Activated CD4-positive, alpha-beta memory T cell treated with anti-CD3 and anti-CD28 coated beads for 36 hours (primary cell): ENCODE measurements at regions not wholly inside any gene's neighbourhood (a gene's known extent, or its start where the extent isn't known, plus 50 kb on each side); places are given as distances from the start of the nearest gene placed in this dataset.

ENCODE experiments used
- CTCF ChIA-PET: fragments of 350-600 bp; sonication (Branson Sonifier 250); formaldehyde crosslinking; loops from one replicate; lab custom pipeline; 2021; ENCODE audit warnings: antibody characterized with exemption, inconsistent platforms; lab: Charles Lee
- POLR2A ChIA-PET: fragments of 350-600 bp; sonication (Branson Sonifier 250); formaldehyde crosslinking; loops from one replicate; lab custom pipeline; 2021; ENCODE audit warnings: antibody characterized with exemption; lab: Charles Lee
- DNase-seq: peaks from one replicate; pipeline ENCODE4 v3.0.0-alpha.2; 2020
- H3K27ac Mint-ChIP-seq: one replicate; pipeline ENCODE4 v1.8.0; 2021; ENCODE audit warnings: mixed read lengths
- H3K27me3 Mint-ChIP-seq: one replicate; pipeline ENCODE4 v1.8.0; 2021; ENCODE audit warnings: mixed read lengths
- H3K36me3 Mint-ChIP-seq: one replicate; pipeline ENCODE4 v1.8.0; 2021; ENCODE audit warnings: mixed read lengths
- H3K4me1 Mint-ChIP-seq: one replicate; pipeline ENCODE4 v1.8.0; 2021; ENCODE audit warnings: low read depth, mixed read lengths
- H3K4me3 Mint-ChIP-seq: one replicate; pipeline ENCODE4 v1.8.0; 2021; ENCODE audit warnings: mild to moderate bottlenecking, mixed read lengths
- H3K9me3 Mint-ChIP-seq: one replicate; pipeline ENCODE4 v1.8.0; 2021; ENCODE audit warnings: mixed read lengths
- intact Hi-C: fragments of 100-400 bp; cut with micrococcal nuclease; formaldehyde crosslinking; loops from one replicate; pipeline ENCODE4 v1.15.1; 2023

DNA sequence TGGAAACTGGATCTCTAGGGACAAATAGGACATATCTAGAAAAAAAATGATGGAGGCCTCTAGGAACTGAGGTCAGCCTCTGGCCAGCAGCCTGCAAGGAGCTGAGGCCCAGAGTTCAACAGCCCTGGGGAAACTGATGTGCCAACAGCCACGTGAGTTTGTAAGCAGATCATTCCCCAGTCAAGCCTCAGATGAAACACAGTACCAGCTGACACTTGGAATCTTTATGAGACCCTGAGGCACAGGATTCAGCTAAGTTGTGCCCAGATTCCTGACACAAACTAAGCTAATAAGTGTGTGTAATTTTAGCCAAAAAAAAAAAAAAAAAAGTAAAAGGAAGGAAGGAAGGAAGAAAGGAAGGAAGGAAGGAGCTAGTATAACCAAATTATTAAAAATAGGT, 1059.8 kb upstream of the MAP3K7 start:
- POLR2A ChIA-PET: no interaction called here
- Mint-ChIP-seq H3K9me3 (peaks cover 5% of the 10 kb centered on the region), H3K4me3 (no peak overlapping the region), H3K4me1 (no peaks in the 10 kb centered on the region), H3K27me3 (no peaks in the 10 kb centered on the region), H3K27ac (no peak overlapping the region), H3K36me3 (no peaks in the 10 kb centered on the region)
- DNase-seq: no peak
- intact Hi-C loops: no loop called here
- CTCF ChIA-PET: no interaction called here

DNA sequence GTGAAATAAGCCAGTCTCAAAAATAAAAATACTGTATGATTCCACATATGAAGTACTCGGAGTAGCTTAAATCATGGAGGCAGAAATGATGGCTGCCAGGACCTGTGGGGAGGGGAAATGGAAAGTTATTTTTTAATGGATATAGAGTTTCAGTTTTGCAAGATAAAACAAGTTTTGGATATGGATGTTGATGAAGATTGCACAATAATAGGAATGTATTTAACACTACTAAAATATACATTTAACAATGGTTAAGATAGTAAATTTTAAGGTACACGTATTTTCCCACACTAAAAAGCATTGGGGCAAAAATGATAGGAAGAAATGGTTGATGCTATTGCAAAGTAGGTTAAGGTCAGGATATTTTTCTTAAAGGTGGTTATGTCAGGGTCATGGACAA, 1058.9 kb upstream of the MAP3K7 start:
- no peaks in the 10 kb centered on the region for H3K27me3 Mint-ChIP-seq

DNA sequence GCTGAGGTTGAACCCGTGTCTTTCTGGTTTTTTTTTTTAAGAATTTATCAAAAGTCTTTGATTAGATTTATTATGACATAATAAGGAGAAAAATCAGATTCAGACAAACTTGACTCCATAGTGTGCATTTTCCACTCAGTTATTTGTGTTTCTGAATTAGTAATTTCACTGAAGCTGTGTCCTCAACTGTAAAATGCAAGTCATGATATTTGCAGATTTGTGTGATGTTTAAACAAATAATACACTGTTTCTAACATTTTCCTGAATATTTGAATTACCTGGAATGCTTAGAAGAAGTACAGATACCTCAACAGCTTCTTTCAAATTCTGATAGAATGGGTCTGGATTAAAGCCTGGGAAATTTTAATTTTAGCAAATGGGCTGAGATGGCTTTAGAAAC, 1050.3 kb upstream of the MAP3K7 start:
- CTCF ChIA-PET: no interaction called here
- intact Hi-C loops: no loop called here

More for the DNA sequence above, 1058.9 kb upstream of the MAP3K7 start:
- Mint-ChIP-seq H3K9me3 (peaks cover 5% of the 10 kb centered on the region), H3K4me3 (no peak overlapping the region), H3K4me1 (no peaks in the 10 kb centered on the region), H3K27ac (no peak overlapping the region), H3K36me3 (no peaks in the 10 kb centered on the region)
- no peak for DNase-seq
- ChIA-PET CTCF (no interaction called here), POLR2A (no interaction called here)
- intact Hi-C loops: no loop called here

DNA sequence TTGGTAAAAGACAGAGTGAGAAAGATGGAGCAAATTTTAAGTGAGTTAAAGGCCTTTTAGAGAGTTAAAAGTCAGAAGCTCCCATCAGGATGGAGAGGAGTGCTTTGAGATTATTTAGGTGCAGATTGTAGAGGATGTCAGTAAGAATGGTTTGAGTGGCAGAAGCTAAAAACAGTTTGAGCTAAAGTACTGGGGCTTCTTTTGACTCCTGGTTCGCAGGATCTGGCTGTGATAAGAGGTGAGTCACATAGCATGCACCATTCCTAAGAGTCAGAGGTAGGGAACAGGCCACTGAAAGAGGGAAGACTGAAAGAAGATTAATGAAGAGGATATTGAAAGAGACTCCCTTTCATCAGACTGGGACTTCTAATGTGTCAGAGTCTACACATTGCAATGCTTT, 1047.9 kb upstream of the MAP3K7 start:
- Mint-ChIP-seq H3K4me3 (no peak overlapping the region), H3K4me1 (no peaks in the 10 kb centered on the region), H3K27me3 (no peaks in the 10 kb centered on the region), H3K27ac (no peak overlapping the region), H3K9me3 (peaks cover 3% of the 10 kb centered on the region), H3K36me3 (no peaks in the 10 kb centered on the region)
- CTCF ChIA-PET: no interaction called here
- POLR2A ChIA-PET: no interaction called here
- no peak for DNase-seq
- intact Hi-C loops: no loop called here

More for the DNA sequence above, 1050.3 kb upstream of the MAP3K7 start:
- Mint-ChIP-seq H3K9me3 (no peaks in the 10 kb centered on the region), H3K4me1 (no peaks in the 10 kb centered on the region), H3K36me3 (no peaks in the 10 kb centered on the region), H3K4me3 (no peak overlapping the region), H3K27me3 (no peaks in the 10 kb centered on the region), H3K27ac (no peak overlapping the region)
- no peak for DNase-seq
- POLR2A ChIA-PET: no interaction called here

DNA sequence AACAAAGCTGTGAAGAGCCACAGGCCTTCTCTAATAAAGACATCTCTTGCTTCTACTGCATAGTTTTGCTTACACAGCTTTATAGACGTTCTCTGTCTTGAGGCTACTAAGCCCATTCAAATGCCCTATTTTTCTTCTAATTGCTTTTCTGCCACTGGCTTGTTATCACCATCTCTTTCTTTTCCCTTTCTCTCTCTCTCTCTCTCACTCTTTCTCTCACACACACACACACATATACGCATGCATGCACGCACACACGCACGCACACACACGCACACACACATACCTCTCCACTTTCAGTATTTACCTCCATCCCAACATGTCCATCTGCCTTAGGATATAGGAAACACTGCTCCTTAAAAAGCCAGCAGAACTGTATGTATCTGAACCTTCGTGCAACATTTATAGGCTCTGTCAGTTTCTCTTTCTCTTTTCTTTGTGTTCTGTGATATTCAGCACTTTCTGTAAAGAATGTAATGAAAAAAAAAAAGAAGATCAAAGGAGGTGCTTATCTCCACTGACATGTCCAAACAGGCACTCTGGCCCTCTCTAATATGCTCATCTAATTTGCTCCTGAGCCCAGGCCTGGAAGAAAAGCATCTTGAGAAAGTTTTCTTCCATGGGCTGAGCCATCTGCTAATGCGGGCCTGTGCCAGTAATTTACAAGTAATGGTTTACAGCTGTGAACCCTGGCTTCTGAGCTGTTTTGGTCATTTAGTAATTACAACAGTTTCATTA, 1046.7 kb upstream of the MAP3K7 start:
- no peaks in the 10 kb centered on the region for H3K4me1 Mint-ChIP-seq
- H3K27me3 Mint-ChIP-seq: no peaks in the 10 kb centered on the region
- CTCF ChIA-PET: no interaction called here
- no peak for DNase-seq
- no peaks in the 10 kb centered on the region for H3K36me3 Mint-ChIP-seq
- H3K9me3 Mint-ChIP-seq: peaks cover 3% of the 10 kb centered on the region
- intact Hi-C loops: no loop called here
- POLR2A ChIA-PET: no interaction called here
- no peak overlapping the region for H3K27ac Mint-ChIP-seq
- no peak overlapping the region for H3K4me3 Mint-ChIP-seq

DNA sequence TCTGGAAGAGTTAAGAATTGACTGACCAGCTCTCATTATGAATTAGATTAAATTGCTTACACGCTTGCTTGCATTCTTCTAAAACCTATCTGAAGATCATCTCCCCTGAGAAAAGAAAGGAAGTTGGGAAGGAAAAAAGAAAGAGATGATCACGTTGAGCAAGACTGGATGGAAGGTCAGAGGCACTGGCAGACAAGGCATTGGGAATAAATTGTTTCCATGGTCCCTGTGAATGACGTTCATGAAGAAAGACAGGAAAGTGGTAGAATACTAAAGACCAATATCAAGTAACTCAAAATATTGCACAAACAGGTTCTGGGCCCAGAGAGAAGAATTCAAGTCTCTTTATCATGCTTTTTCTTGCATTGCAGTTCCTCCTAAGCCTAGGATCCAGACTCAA, 1045.4 kb upstream of the MAP3K7 start:
- POLR2A ChIA-PET: no interaction called here
- H3K27me3 Mint-ChIP-seq: no peaks in the 10 kb centered on the region
- intact Hi-C loops: no loop called here
- no peaks in the 10 kb centered on the region for H3K4me1 Mint-ChIP-seq
- CTCF ChIA-PET: no interaction called here
- peaks cover 3% of the 10 kb centered on the region for H3K9me3 Mint-ChIP-seq
- DNase-seq: no peak
- no peak overlapping the region for H3K27ac Mint-ChIP-seq
- H3K4me3 Mint-ChIP-seq: no peak overlapping the region
- H3K36me3 Mint-ChIP-seq: no peaks in the 10 kb centered on the region

DNA sequence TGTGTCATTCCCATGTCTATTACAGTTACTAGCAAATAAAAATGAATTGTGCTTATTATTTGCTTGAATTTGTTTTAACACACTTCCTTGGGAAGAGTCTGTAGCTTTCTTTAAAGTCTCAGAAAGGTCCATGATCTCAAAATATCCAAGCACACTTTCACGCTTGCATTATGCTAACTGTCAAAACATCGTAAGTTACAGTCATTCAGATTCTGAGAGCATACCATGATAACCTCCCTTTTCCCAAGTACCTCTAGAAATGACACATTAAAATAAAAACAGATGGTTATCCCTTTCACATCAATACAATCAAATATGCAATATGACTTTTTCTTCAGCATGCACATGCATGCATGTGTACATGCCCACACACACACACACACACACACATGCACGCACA, 1044.4 kb upstream of the MAP3K7 start:
- Mint-ChIP-seq H3K27me3 (no peaks in the 10 kb centered on the region), H3K27ac (no peak overlapping the region), H3K4me3 (no peak overlapping the region), H3K4me1 (no peaks in the 10 kb centered on the region), H3K9me3 (peaks cover 3% of the 10 kb centered on the region), H3K36me3 (no peaks in the 10 kb centered on the region)
- intact Hi-C loops: no loop called here
- ChIA-PET POLR2A (no interaction called here), CTCF (no interaction called here)
- no peak for DNase-seq

DNA sequence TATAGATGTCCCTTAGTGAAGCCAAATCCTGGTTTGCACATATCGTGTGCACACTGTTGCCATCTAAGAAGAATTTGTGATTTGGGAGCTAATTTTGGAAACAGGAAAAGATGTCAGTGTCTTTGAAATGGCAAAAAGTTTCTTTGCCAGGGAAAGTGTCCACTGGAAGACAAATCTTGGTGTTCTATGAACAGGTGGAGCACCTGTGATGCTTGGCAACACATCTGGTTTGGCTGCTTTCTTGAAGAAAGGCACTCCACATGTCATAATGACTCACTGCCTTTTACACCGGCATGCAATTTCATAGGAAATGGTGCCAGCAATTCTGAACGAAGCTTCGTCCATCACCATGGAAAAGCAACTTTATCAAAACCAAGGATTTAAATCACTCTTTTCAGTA, 1040.0 kb upstream of the MAP3K7 start:
- Mint-ChIP-seq H3K4me3 (no peak overlapping the region), H3K36me3 (no peaks in the 10 kb centered on the region), H3K27ac (no peak overlapping the region), H3K4me1 (no peaks in the 10 kb centered on the region), H3K27me3 (no peaks in the 10 kb centered on the region), H3K9me3 (peaks cover 3% of the 10 kb centered on the region)
- no peak for DNase-seq
- ChIA-PET POLR2A (interaction anchor here (0.6 kb wide), 1 partner anchor 59 kb away, joined by 4 read pairs; no protein-coding TSS in a partner anchor), CTCF (no interaction called here)
- intact Hi-C loops: no loop called here

DNA sequence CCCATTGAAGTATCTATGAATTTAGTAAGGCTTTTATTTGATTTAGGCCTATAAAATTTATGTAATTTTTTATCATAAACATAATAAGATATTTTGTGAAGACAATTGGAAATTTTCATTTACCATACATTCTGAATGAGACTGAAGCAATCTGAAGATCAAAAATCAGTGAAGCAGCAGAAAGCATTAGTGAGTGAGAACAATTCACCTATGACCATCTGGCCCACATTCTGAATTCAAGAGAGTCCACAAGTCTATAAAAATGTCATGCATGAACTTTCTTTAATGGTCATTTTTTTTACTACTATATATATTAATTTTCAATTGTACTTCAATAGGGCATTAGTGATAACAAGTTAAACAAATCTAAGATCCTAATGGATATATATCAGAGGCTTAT, 1026.6 kb upstream of the MAP3K7 start:
- POLR2A ChIA-PET: no interaction called here
- Mint-ChIP-seq H3K4me1 (no peaks in the 10 kb centered on the region), H3K9me3 (no peaks in the 10 kb centered on the region), H3K36me3 (no peaks in the 10 kb centered on the region), H3K27ac (no peak overlapping the region), H3K27me3 (no peaks in the 10 kb centered on the region), H3K4me3 (no peak overlapping the region)
- DNase-seq: no peak
- intact Hi-C loops: no loop called here
- CTCF ChIA-PET: no interaction called here

DNA sequence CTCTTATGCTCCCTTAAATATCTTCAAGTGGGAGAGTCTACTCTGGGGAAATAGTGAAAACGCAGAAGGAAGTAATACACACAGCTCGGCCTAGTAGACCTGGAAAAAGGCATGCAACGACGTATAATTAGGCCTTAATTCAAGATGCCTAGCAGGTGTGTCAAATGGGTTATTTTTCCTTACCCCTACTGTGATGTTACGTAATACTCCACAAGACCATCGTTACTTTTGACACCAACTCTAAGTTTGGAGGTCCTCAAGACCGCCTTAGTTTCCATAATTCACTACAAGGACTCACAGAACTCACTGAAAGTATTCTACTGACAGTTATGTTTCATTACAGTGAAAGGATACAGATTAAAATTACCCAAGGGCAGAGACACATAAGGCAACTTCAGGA, 1024.3 kb upstream of the MAP3K7 start:
- POLR2A ChIA-PET: no interaction called here
- intact Hi-C loops: no loop called here
- no peaks in the 10 kb centered on the region for H3K9me3 Mint-ChIP-seq
- no peaks in the 10 kb centered on the region for H3K27me3 Mint-ChIP-seq
- H3K27ac Mint-ChIP-seq: no peak overlapping the region
- no peak overlapping the region for H3K4me3 Mint-ChIP-seq
- H3K4me1 Mint-ChIP-seq: no peaks in the 10 kb centered on the region
- no peaks in the 10 kb centered on the region for H3K36me3 Mint-ChIP-seq
- CTCF ChIA-PET: no interaction called here
- no peak for DNase-seq

DNA sequence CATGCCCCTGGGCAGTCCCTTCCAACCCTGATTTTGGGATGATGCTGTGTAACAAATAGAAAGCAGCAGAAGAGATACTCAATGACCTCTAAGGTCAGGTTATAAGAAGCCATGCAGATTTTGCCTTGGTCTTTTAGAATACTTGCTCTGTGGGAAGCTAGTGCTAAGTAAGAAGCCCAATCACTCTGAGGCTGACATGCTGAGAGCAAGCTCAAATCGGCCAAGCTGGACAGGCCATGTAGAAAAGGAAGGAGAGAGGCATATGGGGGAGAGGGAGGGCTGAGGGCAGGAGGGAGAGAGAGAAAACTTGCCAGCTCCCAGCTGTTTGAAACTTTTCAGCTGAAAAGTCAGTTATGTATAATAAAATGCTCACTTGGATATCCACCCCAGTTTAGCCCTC, 1021.6 kb upstream of the MAP3K7 start:
- H3K4me1 Mint-ChIP-seq: no peaks in the 10 kb centered on the region
- no peaks in the 10 kb centered on the region for H3K9me3 Mint-ChIP-seq
- H3K4me3 Mint-ChIP-seq: no peak overlapping the region
- ChIA-PET CTCF (no interaction called here), POLR2A (no interaction called here)
- intact Hi-C loops: no loop called here
- no peak overlapping the region for H3K27ac Mint-ChIP-seq
- H3K36me3 Mint-ChIP-seq: no peaks in the 10 kb centered on the region
- DNase-seq: no peak
- H3K27me3 Mint-ChIP-seq: no peaks in the 10 kb centered on the region

DNA sequence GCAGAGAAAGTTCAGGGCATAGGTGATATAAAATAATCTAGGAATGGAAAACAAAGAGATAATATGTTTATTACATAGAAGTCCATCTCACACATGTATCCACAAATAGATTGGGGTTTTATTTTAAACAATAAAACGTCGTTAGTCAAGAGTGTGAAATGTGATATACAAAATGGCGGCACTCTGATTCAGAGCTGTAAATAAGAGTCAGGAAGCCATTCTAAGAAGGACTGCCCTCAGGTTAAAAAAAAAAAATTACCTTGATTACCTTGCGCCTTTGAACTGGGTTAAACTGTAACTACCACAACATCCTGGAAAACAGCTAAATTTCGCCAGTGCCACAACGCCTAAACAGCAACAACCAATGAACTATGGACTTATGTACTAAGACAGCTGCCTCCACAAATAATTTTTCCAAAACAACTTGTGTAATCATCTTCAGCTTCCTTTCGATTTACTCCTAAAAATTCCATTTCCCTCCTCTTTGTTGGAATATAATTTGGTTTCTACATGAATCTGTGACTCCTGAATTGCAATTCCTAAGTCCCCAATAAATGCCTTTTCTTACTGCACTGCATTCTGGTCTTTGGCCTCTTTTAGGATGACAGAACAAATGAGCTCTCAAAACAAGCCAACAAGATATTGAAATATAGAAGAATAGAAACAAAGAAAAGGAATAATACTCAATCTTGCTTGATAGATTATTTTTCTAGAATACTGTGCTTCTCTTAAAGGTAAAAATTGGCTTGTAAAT, 1019.5 kb upstream of the MAP3K7 start:
- ChIA-PET CTCF (interaction anchor here (0.5 kb wide), 1 partner anchor 444 kb away, joined by 3 read pairs; no protein-coding TSS in a partner anchor), POLR2A (no interaction called here)
- no peaks in the 10 kb centered on the region for H3K27me3 Mint-ChIP-seq
- H3K36me3 Mint-ChIP-seq: no peaks in the 10 kb centered on the region
- no peaks in the 10 kb centered on the region for H3K4me1 Mint-ChIP-seq
- no peak overlapping the region for H3K4me3 Mint-ChIP-seq
- H3K9me3 Mint-ChIP-seq: no peaks in the 10 kb centered on the region
- DNase-seq: no peak
- H3K27ac Mint-ChIP-seq: no peak overlapping the region
- intact Hi-C loops: no loop called here

DNA sequence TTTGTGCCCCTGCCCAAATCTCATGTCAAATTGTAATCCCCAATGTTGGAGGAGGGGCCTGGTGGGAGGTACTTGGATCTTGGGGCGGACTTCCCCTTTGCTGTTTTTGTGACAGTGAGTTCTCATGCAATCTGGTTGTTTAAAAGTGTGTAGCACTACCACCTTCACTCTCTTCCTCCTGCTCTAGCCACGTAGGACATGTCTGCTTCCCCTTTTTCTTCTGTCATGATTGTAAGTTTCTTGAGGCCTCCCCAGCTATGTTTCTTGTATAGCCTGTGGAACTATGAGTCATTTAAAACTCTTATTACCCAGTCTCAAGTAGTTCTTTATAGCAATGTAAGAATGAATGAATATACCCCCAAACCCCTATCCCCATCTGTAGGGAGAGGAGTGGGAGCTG, 1013.7 kb upstream of the MAP3K7 start:
- Mint-ChIP-seq H3K36me3 (no peaks in the 10 kb centered on the region), H3K27ac (no peak overlapping the region), H3K27me3 (no peaks in the 10 kb centered on the region), H3K4me3 (no peak overlapping the region), H3K9me3 (no peaks in the 10 kb centered on the region), H3K4me1 (no peaks in the 10 kb centered on the region)
- no peak for DNase-seq
- intact Hi-C loops: no loop called here
- CTCF ChIA-PET: no interaction called here
- POLR2A ChIA-PET: no interaction called here
